OCI-LY7 (cell line): ENCODE measurements at regions not wholly inside any gene's neighbourhood (a gene's known extent, or its start where the extent isn't known, plus 50 kb on each side); places are given as distances from the start of the nearest gene placed in this dataset.
"Not testable (repeated sequence)": the region's sequence is repeated elsewhere in the genome, so short reads cannot be mapped to it uniquely, and the experiment has no call there.

Source experiments
- BruUV-seq: library from RNA; stranded (reverse); fragments of 400-500 nt; replicated peaks from 2 replicates; lab custom pipeline; 2021; lab: Mats Ljungman, UMichigan
- CTCF ChIA-PET: fragments of 300-600 bp; sonication (Branson Sonifier 250); formaldehyde crosslinking; loops from one replicate; lab custom pipeline; 2022; ENCODE audit warnings: antibody characterized with exemption; ENCODE audit not compliant: unreplicated experiment; lab: Charles Lee
- POLR2A ChIA-PET: fragments of 300-600 bp; sonication (Branson Sonifier 250); formaldehyde crosslinking; loops from one replicate; lab custom pipeline; 2022; ENCODE audit warnings: antibody characterized with exemption; lab: Charles Lee
- DNase-seq: peaks from one replicate; pipeline ENCODE4 v3.0.0-alpha.2; 2015; ENCODE audit warnings: low spot score
- H2AFZ ChIP-seq: fragments of 200-600 bp; sonication (generic), shearing (Covaris generic); 2 replicates; pipeline ENCODE4 v1.6.1; 2014; ENCODE audit warnings: mild to moderate bottlenecking, antibody characterized with exemption, low read length, moderate library complexity
- H3K27ac ChIP-seq: fragments of 200-600 bp; sonication (generic); 2 replicates; pipeline ENCODE4 v1.5.1; 2014; ENCODE audit warnings: mixed run types, low read depth, mild to moderate bottlenecking, moderate library complexity, low read length, inconsistent platforms; ENCODE audit not compliant: poor library complexity, severe bottlenecking
- H3K36me3 ChIP-seq: fragments of 200-600 bp; sonication (generic); 2 replicates; pipeline ENCODE4 v1.6.1; 2014; ENCODE audit warnings: mild to moderate bottlenecking, antibody characterized with exemption, low read length, moderate library complexity, mixed read lengths; ENCODE audit not compliant: insufficient read depth
- H3K4me1 ChIP-seq: fragments of 200-600 bp; sonication (generic); 2 replicates; pipeline ENCODE4 v1.5.1; 2014; ENCODE audit warnings: mild to moderate bottlenecking, low read length; ENCODE audit not compliant: insufficient read depth, poor library complexity, severe bottlenecking
- H3K4me2 ChIP-seq: fragments of 200-600 bp; sonication (generic); 2 replicates; pipeline ENCODE4 v1.6.1; 2014; ENCODE audit warnings: mild to moderate bottlenecking, low read length
- H3K4me3 ChIP-seq: fragments of 200-600 bp; sonication (generic); 2 replicates; pipeline ENCODE4 v1.5.1; 2014; ENCODE audit warnings: mild to moderate bottlenecking, low read depth, low read length; ENCODE audit not compliant: poor library complexity, severe bottlenecking
- H3K79me2 ChIP-seq: fragments of 200-600 bp; sonication (generic); 2 replicates; pipeline ENCODE4 v1.6.1; 2016; ENCODE audit warnings: low read depth, mild to moderate bottlenecking, low read length, moderate library complexity, mixed read lengths; ENCODE audit not compliant: insufficient read depth
- H3K9me2 ChIP-seq: fragments of 200-600 bp; sonication (generic); 2 replicates; pipeline ENCODE4 v1.6.1; 2016; ENCODE audit warnings: mild to moderate bottlenecking, low read length, mixed read lengths; ENCODE audit not compliant: insufficient read depth
- H3K9me3 ChIP-seq: fragments of 200-600 bp; sonication (generic); 2 replicates; pipeline ENCODE4 v1.6.1; 2014; ENCODE audit warnings: mild to moderate bottlenecking, mixed run types, low read length, mixed read lengths
- H4K20me1 ChIP-seq: fragments of 200-600 bp; sonication (generic); 2 replicates; pipeline ENCODE4 v1.6.1; 2014; ENCODE audit warnings: mild to moderate bottlenecking, antibody characterized with exemption, low read length, moderate library complexity, mixed read lengths; ENCODE audit not compliant: insufficient read depth
- EZH2phosphoT487 ChIP-seq: fragments of 200-600 bp; sonication (generic); IDR thresholded peaks from 2 replicates; pipeline ENCODE4 v1.6.1; 2018; ENCODE audit warnings: low read depth, borderline replicate concordance, mild to moderate bottlenecking, mixed run types, antibody characterized with exemption, low read length, moderate library complexity, mixed read lengths
- intact Hi-C: fragments of 100-400 bp; cut with micrococcal nuclease; formaldehyde crosslinking; loops from one replicate; pipeline ENCODE4 v1.10.0; 2022; ENCODE audit not compliant: unreplicated experiment
- TF ChIP-seq, protein P1 (sequence below): fragments of 200-600 bp; sonication (generic); conservative IDR thresholded peaks from 2 replicates; pipeline ENCODE4 v1.5.1; 2014; ENCODE audit warnings: mild to moderate bottlenecking, antibody characterized with exemption, low read length, moderate library complexity, mixed read lengths

DNA sequence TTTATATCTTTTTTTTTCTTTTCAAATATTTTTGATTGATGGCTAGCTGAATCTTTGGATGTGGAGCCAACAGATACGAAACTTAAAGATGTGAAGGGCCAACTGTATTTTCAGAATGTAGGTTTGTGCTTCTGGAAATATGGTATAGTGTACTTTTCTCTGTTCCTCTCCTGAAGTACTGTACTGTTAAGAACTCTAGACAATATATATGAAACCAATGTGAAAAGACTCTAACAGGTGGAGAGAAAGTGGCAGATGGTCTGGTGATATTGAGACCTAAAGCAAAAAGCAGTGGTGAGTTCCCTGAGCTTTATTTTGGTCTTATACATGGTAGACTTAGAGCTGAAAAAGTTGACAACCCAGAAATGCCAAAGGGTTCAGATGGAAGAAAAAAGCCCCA, 185.0 kb upstream of the GRIN3A start:
- intact Hi-C loops = no loop called here
- no peak overlapping the region for H3K4me2 ChIP-seq
- no peaks in the 10 kb centered on the region for H3K9me3 ChIP-seq
- H3K27ac ChIP-seq = no peak overlapping the region
- DNase-seq = no peak
- no peak overlapping the region for H2AFZ ChIP-seq
- H3K4me1 ChIP-seq = no peaks in the 10 kb centered on the region
- ChIA-PET CTCF (no interaction called here), POLR2A (interaction anchor here (0.9 kb wide), 1 partner anchor 72 kb away, joined by 3 read pairs; no protein-coding TSS in a partner anchor)
- no TSS peak for BruUV-seq
- H3K36me3 ChIP-seq = no peaks in the 10 kb centered on the region
- no peaks in the 10 kb centered on the region for H4K20me1 ChIP-seq
- H3K4me3 ChIP-seq = no peak overlapping the region
- H3K9me2 ChIP-seq = no peaks in the 10 kb centered on the region
- no peaks in the 10 kb centered on the region for H3K79me2 ChIP-seq
- TF ChIP-seq, protein P1, sequence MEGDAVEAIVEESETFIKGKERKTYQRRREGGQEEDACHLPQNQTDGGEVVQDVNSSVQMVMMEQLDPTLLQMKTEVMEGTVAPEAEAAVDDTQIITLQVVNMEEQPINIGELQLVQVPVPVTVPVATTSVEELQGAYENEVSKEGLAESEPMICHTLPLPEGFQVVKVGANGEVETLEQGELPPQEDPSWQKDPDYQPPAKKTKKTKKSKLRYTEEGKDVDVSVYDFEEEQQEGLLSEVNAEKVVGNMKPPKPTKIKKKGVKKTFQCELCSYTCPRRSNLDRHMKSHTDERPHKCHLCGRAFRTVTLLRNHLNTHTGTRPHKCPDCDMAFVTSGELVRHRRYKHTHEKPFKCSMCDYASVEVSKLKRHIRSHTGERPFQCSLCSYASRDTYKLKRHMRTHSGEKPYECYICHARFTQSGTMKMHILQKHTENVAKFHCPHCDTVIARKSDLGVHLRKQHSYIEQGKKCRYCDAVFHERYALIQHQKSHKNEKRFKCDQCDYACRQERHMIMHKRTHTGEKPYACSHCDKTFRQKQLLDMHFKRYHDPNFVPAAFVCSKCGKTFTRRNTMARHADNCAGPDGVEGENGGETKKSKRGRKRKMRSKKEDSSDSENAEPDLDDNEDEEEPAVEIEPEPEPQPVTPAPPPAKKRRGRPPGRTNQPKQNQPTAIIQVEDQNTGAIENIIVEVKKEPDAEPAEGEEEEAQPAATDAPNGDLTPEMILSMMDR = no peak
- no peak for TF ChIP-seq EZH2phosphoT487

GRCh38 chr9:101916948-101917347, 178.5 kb upstream of the GRIN3A start:
- H3K36me3 ChIP-seq, H3K27ac ChIP-seq, H3K4me2 ChIP-seq, BruUV-seq, H2AFZ ChIP-seq, H3K9me2 ChIP-seq, POLR2A ChIA-PET, DNase-seq, H4K20me1 ChIP-seq, H3K79me2 ChIP-seq, CTCF ChIA-PET, H3K4me1 ChIP-seq, intact Hi-C loops, H3K4me3 ChIP-seq, H3K9me3 ChIP-seq: not testable (repeated sequence)

- CTCF ChIA-PET = no interaction called here
- Histone ChIP-seq H3K4me2 (no peak overlapping the region), H4K20me1 (no peaks in the 10 kb centered on the region), H3K9me3 (no peaks in the 10 kb centered on the region), H3K4me1 (no peaks in the 10 kb centered on the region), H2AFZ (no peak overlapping the region), H3K27ac (no peak overlapping the region), H3K9me2 (no peaks in the 10 kb centered on the region), H3K79me2 (no peaks in the 10 kb centered on the region), H3K36me3 (no peaks in the 10 kb centered on the region), H3K4me3 (no peak overlapping the region)
- intact Hi-C loops = no loop called here
- DNase-seq = no peak
- POLR2A ChIA-PET = no interaction called here
- BruUV-seq = no TSS peak
- TF ChIP-seq EZH2phosphoT487 = no peak
- TF ChIP-seq, protein P1 = no peak
Observed at GRCh38 chr9:101915482-101915881, 177.0 kb upstream of the GRIN3A start.
